ENCODE measurements at regions not wholly inside any gene's neighbourhood (a gene's known extent, or its start where the extent isn't known, plus 50 kb on each side); places are given as distances from the start of the nearest gene placed in this dataset.

DNA sequence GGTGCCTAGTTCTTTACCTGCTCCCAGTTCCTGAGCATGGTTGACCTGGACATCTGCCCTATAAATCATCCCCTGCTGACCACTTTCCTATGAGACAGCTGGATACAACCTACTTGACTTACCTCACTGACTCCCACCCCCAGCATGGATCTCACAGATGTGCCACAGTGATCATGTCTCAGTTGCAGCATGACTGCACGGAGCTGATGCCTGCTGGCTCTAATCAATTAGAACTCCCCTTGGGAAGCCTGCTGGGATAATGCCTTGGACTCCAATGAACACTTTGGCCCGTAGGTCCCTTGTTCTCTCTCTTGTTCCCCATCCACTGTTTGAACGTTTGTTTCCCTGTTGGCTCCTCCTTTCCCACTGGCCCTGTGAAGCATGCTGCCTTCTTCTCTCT is 271.2 kb upstream of the IGFBP3 start:
- POLR2A ChIA-PET: no interaction called here
- H3K27me3 ChIP-seq (ENCODE audit: insufficient read depth, low read length): no peaks in the 10 kb centered on the region
- no peak overlapping the region for H3K27ac ChIP-seq (ENCODE audit: low read depth, low read length)
- no peak overlapping the region for H3K4me2 ChIP-seq (ENCODE audit: low read length)
- H3K9me3 ChIP-seq (ENCODE audit: control insufficient read depth in 1 of 2, insufficient read depth in 1 of 2, low read depth in 1 of 2, low read length in 2 of 2): no peaks in the 10 kb centered on the region
- no peaks in the 10 kb centered on the region for H3K79me2 ChIP-seq (ENCODE audit: insufficient read depth, low read length)
- H3K36me3 ChIP-seq (ENCODE audit: control insufficient read depth in 1 of 2, insufficient read depth in 2 of 2, low read length in 2 of 2): no peaks in the 10 kb centered on the region
- BruUV-seq (replicated peaks): no TSS peak
- RAD21 ChIA-PET (ENCODE audit: low non-redundant PET in 1 of 2, low total read pairs in 2 of 2, uncharacterized antibody in 2 of 2, unreplicated experiment in 2 of 2): no interaction called here
- H3K4me1 ChIP-seq (ENCODE audit: control insufficient read depth in 1 of 2, insufficient read depth in 2 of 2, low read length in 2 of 2): no peaks in the 10 kb centered on the region
- ATAC-seq (no peak), DNase-seq (ENCODE audit: low read depth, low spot score) (no peak)
- no peak overlapping the region for H3K9ac ChIP-seq (ENCODE audit: low read length)
- H3K4me3 ChIP-seq (replicated peaks in 1 of 2; ENCODE audit: low read depth in 1 of 2, low read length in 2 of 2): no peak overlapping the region
- no peaks in the 10 kb centered on the region for H4K20me1 ChIP-seq (ENCODE audit: insufficient read depth)
- intact Hi-C loops (cut with micrococcal nuclease): no loop called here
- CTCF ChIA-PET: no interaction called here
- TF ChIP-seq SRF (IDR thresholded peaks at IDR 0.05; ENCODE audit: low read depth) (no peak), EZH2 (IDR thresholded peaks at IDR 0.05) (no peak), EGR1 (IDR thresholded peaks at IDR 0.05; ENCODE audit: low read depth) (no peak), POLR2AphosphoS5 (IDR thresholded peaks at IDR 0.05; ENCODE audit: low read depth, low read length) (no peak), TCF7L2 (IDR thresholded peaks at IDR 0.05; ENCODE audit: borderline replicate concordance, extremely low read depth, insufficient read depth, insufficient read length) (no peak), SP1 (IDR thresholded peaks at IDR 0.05; ENCODE audit: low read depth) (no peak), EZH2phosphoT487 (IDR thresholded peaks at IDR 0.05; ENCODE audit: borderline replicate concordance) (no peak), YY1 (IDR thresholded peaks at IDR 0.05; ENCODE audit: extremely low read depth, insufficient replicate concordance, low read depth, low read length) (no peak), RAD21 (IDR thresholded peaks at IDR 0.05; ENCODE audit: low read depth) (no peak), CBX3 (IDR thresholded peaks at IDR 0.05; ENCODE audit: low read depth) (no peak), ZNF274 (IDR thresholded peaks at IDR 0.05; ENCODE audit: low read depth, low read length) (no peak)
- TF ChIP-seq, protein P1, sequence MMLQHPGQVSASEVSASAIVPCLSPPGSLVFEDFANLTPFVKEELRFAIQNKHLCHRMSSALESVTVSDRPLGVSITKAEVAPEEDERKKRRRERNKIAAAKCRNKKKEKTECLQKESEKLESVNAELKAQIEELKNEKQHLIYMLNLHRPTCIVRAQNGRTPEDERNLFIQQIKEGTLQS (IDR thresholded peaks at IDR 0.05): no peak
- TF ChIP-seq, protein P2, sequence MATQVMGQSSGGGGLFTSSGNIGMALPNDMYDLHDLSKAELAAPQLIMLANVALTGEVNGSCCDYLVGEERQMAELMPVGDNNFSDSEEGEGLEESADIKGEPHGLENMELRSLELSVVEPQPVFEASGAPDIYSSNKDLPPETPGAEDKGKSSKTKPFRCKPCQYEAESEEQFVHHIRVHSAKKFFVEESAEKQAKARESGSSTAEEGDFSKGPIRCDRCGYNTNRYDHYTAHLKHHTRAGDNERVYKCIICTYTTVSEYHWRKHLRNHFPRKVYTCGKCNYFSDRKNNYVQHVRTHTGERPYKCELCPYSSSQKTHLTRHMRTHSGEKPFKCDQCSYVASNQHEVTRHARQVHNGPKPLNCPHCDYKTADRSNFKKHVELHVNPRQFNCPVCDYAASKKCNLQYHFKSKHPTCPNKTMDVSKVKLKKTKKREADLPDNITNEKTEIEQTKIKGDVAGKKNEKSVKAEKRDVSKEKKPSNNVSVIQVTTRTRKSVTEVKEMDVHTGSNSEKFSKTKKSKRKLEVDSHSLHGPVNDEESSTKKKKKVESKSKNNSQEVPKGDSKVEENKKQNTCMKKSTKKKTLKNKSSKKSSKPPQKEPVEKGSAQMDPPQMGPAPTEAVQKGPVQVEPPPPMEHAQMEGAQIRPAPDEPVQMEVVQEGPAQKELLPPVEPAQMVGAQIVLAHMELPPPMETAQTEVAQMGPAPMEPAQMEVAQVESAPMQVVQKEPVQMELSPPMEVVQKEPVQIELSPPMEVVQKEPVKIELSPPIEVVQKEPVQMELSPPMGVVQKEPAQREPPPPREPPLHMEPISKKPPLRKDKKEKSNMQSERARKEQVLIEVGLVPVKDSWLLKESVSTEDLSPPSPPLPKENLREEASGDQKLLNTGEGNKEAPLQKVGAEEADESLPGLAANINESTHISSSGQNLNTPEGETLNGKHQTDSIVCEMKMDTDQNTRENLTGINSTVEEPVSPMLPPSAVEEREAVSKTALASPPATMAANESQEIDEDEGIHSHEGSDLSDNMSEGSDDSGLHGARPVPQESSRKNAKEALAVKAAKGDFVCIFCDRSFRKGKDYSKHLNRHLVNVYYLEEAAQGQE (IDR thresholded peaks at IDR 0.05; ENCODE audit: low read depth): no peak
- TF ChIP-seq, protein P3, sequence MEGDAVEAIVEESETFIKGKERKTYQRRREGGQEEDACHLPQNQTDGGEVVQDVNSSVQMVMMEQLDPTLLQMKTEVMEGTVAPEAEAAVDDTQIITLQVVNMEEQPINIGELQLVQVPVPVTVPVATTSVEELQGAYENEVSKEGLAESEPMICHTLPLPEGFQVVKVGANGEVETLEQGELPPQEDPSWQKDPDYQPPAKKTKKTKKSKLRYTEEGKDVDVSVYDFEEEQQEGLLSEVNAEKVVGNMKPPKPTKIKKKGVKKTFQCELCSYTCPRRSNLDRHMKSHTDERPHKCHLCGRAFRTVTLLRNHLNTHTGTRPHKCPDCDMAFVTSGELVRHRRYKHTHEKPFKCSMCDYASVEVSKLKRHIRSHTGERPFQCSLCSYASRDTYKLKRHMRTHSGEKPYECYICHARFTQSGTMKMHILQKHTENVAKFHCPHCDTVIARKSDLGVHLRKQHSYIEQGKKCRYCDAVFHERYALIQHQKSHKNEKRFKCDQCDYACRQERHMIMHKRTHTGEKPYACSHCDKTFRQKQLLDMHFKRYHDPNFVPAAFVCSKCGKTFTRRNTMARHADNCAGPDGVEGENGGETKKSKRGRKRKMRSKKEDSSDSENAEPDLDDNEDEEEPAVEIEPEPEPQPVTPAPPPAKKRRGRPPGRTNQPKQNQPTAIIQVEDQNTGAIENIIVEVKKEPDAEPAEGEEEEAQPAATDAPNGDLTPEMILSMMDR (IDR thresholded peaks at IDR 0.05 in 2 of 3, conservative IDR thresholded peaks at IDR 0.05 in 1 of 3; ENCODE audit: borderline replicate concordance in 1 of 3, insufficient read depth in 1 of 3, low read depth in 2 of 3, low read length in 2 of 3): no peak
- TF ChIP-seq, protein P4, sequence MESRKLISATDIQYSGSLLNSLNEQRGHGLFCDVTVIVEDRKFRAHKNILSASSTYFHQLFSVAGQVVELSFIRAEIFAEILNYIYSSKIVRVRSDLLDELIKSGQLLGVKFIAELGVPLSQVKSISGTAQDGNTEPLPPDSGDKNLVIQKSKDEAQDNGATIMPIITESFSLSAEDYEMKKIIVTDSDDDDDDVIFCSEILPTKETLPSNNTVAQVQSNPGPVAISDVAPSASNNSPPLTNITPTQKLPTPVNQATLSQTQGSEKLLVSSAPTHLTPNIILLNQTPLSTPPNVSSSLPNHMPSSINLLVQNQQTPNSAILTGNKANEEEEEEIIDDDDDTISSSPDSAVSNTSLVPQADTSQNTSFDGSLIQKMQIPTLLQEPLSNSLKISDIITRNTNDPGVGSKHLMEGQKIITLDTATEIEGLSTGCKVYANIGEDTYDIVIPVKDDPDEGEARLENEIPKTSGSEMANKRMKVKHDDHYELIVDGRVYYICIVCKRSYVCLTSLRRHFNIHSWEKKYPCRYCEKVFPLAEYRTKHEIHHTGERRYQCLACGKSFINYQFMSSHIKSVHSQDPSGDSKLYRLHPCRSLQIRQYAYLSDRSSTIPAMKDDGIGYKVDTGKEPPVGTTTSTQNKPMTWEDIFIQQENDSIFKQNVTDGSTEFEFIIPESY (IDR thresholded peaks at IDR 0.05; ENCODE audit: extremely low read depth, insufficient replicate concordance, low read length): no peak
- H2AFZ ChIP-seq (ENCODE audit: low read depth, low read length, poor library complexity, severe bottlenecking): no peak overlapping the region
- H3K9me2 ChIP-seq (ENCODE audit: insufficient read depth): no peaks in the 10 kb centered on the region
